ENCODE measurements at regions not wholly inside any gene's neighbourhood (a gene's known extent, or its start where the extent isn't known, plus 50 kb on each side); places are given as distances from the start of the nearest gene placed in this dataset.

GRCh38 chr3:78023257-78023656 lies 983.4 kb downstream of the ROBO2 start:
- H3K4me3 ChIP-seq (ENCODE audit: control insufficient read depth, low read depth, low read length), result no peak overlapping the region
- TF ChIP-seq CTCF (IDR thresholded peaks at IDR 0.05; ENCODE audit: control insufficient read depth, insufficient read depth, low read depth, low read length, missing control alignments), result no peak
- DNase-seq (ENCODE audit: low read depth), result no peak

GRCh38 chr3:78025916-78026315 lies 986.0 kb downstream of the ROBO2 start:
- no peak overlapping the region for H3K4me3 ChIP-seq (ENCODE audit: control insufficient read depth, low read depth, low read length)
- TF ChIP-seq CTCF (IDR thresholded peaks at IDR 0.05; ENCODE audit: control insufficient read depth, insufficient read depth, low read depth, low read length, missing control alignments), result no peak
- DNase-seq (ENCODE audit: low read depth), result no peak

- no peak overlapping the region for H3K4me3 ChIP-seq (ENCODE audit: control insufficient read depth, low read depth, low read length)
- DNase-seq (ENCODE audit: low read depth), result no peak
- no peak for TF ChIP-seq CTCF (IDR thresholded peaks at IDR 0.05; ENCODE audit: control insufficient read depth, insufficient read depth, low read depth, low read length, missing control alignments)
These were observed 986.5 kb downstream of the ROBO2 start for GRCh38 chr3:78026318-78026828.

GRCh38 chr3:78029775-78030174 lies 989.9 kb downstream of the ROBO2 start:
- no peak for TF ChIP-seq CTCF (IDR thresholded peaks at IDR 0.05; ENCODE audit: control insufficient read depth, insufficient read depth, low read depth, low read length, missing control alignments)
- DNase-seq (ENCODE audit: low read depth), result no peak
- H3K4me3 ChIP-seq (ENCODE audit: control insufficient read depth, low read depth, low read length), result no peak overlapping the region

- TF ChIP-seq CTCF (IDR thresholded peaks at IDR 0.05; ENCODE audit: control insufficient read depth, insufficient read depth, low read depth, low read length, missing control alignments), result no peak
- no peak for DNase-seq (ENCODE audit: low read depth)
- H3K4me3 ChIP-seq (ENCODE audit: control insufficient read depth, low read depth, low read length), result no peak overlapping the region
These were observed 995.3 kb downstream of the ROBO2 start for GRCh38 chr3:78035131-78035641.

GRCh38 chr3:78041486-78041885 lies 1001.6 kb downstream of the ROBO2 start:
- DNase-seq (ENCODE audit: low read depth), result no peak
- H3K4me3 ChIP-seq (ENCODE audit: control insufficient read depth, low read depth, low read length), result no peak overlapping the region
- TF ChIP-seq CTCF (IDR thresholded peaks at IDR 0.05; ENCODE audit: control insufficient read depth, insufficient read depth, low read depth, low read length, missing control alignments), result no peak

GRCh38 chr3:78046566-78046965 lies 1006.7 kb downstream of the ROBO2 start:
- no peak for DNase-seq (ENCODE audit: low read depth)
- no peak overlapping the region for H3K4me3 ChIP-seq (ENCODE audit: control insufficient read depth, low read depth, low read length)
- no peak for TF ChIP-seq CTCF (IDR thresholded peaks at IDR 0.05; ENCODE audit: control insufficient read depth, insufficient read depth, low read depth, low read length, missing control alignments)

Data from AG09309 (cell line).